Erythroblast (primary cell): ENCODE measurements at regions not wholly inside any gene's neighbourhood (a gene's known extent, or its start where the extent isn't known, plus 50 kb on each side); places are given as distances from the start of the nearest gene placed in this dataset.

Experiments used
- DNase-seq, 2 experiments: peaks; one replicate each; lab custom pipeline; 2025; lab: John Stamatoyannopoulos, UW
- GATA1 ChIP-seq: IDR thresholded peaks from 2 replicates; pipeline ENCODE4 v1.6.1; 2011; ENCODE audit warnings: low read depth, mild to moderate bottlenecking, control low read depth, low read length, moderate library complexity
- POLR2A ChIP-seq: IDR thresholded peaks from 2 replicates; pipeline ENCODE4 v1.6.1; 2011; ENCODE audit warnings: mild to moderate bottlenecking, low read length

- no peak for DNase-seq
- TF ChIP-seq GATA1 (no peak), POLR2A (no peak)
Observed at GRCh38 chr1:90810681-90811080, 93.6 kb upstream of the BARHL2 start.

GRCh38 chr1:90809996-90810395 lies 92.9 kb upstream of the BARHL2 start:
- no peak for DNase-seq
- TF ChIP-seq POLR2A, result no peak

GRCh38 chr1:90809093-90809492 lies 92.0 kb upstream of the BARHL2 start:
- DNase-seq, result no peak
- TF ChIP-seq GATA1, result no peak
- TF ChIP-seq POLR2A, result no peak

- DNase-seq, result no peak
- TF ChIP-seq POLR2A, result no peak
- no peak for TF ChIP-seq GATA1
Observed at GRCh38 chr1:90807329-90807728, 90.2 kb upstream of the BARHL2 start.

GRCh38 chr1:90802622-90803021 lies 85.5 kb upstream of the BARHL2 start:
- no peak for DNase-seq
- no peak for TF ChIP-seq POLR2A
- no peak for TF ChIP-seq GATA1

GRCh38 chr1:90800012-90800717 lies 83.1 kb upstream of the BARHL2 start:
- TF ChIP-seq GATA1 (no peak), POLR2A (no peak)
- no peak for DNase-seq

- no peak for TF ChIP-seq POLR2A
- TF ChIP-seq GATA1, result no peak
- no peak for DNase-seq
Observed at GRCh38 chr1:90799326-90799725, 82.2 kb upstream of the BARHL2 start.

- DNase-seq, result no peak
- TF ChIP-seq POLR2A, result no peak
- TF ChIP-seq GATA1, result no peak
Observed at GRCh38 chr1:90798883-90799282, 81.8 kb upstream of the BARHL2 start.

GRCh38 chr1:90798344-90798743 lies 81.2 kb upstream of the BARHL2 start:
- TF ChIP-seq GATA1, result no peak
- TF ChIP-seq POLR2A, result no peak
- peak; percentile 21 to 66 for DNase-seq

GRCh38 chr1:90795431-90795830 lies 78.3 kb upstream of the BARHL2 start:
- TF ChIP-seq POLR2A, result no peak
- no peak for TF ChIP-seq GATA1
- no peak for DNase-seq

GRCh38 chr1:90786709-90787108 lies 69.6 kb upstream of the BARHL2 start:
- TF ChIP-seq POLR2A (no peak), GATA1 (no peak)
- DNase-seq, result no peak

GRCh38 chr1:90784186-90784847 lies 67.2 kb upstream of the BARHL2 start:
- no peak for TF ChIP-seq POLR2A
- no peak for TF ChIP-seq GATA1

GRCh38 chr1:90783181-90783580 lies 66.1 kb upstream of the BARHL2 start:
- no peak for TF ChIP-seq GATA1
- no peak for TF ChIP-seq POLR2A
- DNase-seq, result no peak

More at GRCh38 chr1:90784186-90784847, 67.2 kb upstream of the BARHL2 start:
- DNase-seq, result no peak

- DNase-seq, result no peak
Observed at GRCh38 chr1:90782046-90782445, 64.9 kb upstream of the BARHL2 start.

GRCh38 chr1:90781534-90781933 lies 64.4 kb upstream of the BARHL2 start:
- DNase-seq, result no peak
- TF ChIP-seq POLR2A, result no peak
- no peak for TF ChIP-seq GATA1

More at GRCh38 chr1:90782046-90782445, 64.9 kb upstream of the BARHL2 start:
- no peak for TF ChIP-seq GATA1
- TF ChIP-seq POLR2A, result no peak
